ENCODE measurements at regions not wholly inside any gene's neighbourhood (a gene's known extent, or its start where the extent isn't known, plus 50 kb on each side); places are given as distances from the start of the nearest gene placed in this dataset.

DNA sequence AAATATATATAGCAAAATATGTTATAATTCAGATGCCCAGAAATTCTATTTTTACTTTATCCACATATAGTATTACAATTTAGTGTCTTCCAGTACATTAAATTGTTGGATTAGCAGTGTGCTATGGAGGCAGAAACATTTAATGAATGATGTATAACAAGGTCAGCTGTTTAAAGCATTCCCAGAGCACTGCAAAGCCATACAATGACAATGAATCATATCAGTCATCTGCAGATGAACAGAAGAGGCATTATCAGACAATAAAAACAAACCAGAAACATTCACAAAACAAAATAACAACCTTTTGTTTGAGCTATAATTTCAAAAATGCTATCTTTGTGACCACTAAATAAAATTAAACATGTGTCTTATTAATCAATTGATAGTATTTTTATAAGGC lies 524.2 kb downstream of the FAT4 start:
- Histone ChIP-seq H3K9me2 (replicated peaks; ENCODE audit: insufficient read depth, low read length) (no peaks in the 10 kb centered on the region), H3K27ac (ENCODE audit: low read length) (no peak overlapping the region), H3K9ac (ENCODE audit: low read length) (no peak overlapping the region), H3K9me3 (ENCODE audit: low read length) (peaks cover 16% of the 10 kb centered on the region; the same call in 1 of the 2 replicates), H3K4me2 (ENCODE audit: low read depth, low read length, poor library complexity, severe bottlenecking) (no peak overlapping the region), H3K27me3 (ENCODE audit: low read length) (no peaks in the 10 kb centered on the region), H4K20me1 (ENCODE audit: insufficient read depth, low read depth, low read length) (no peaks in the 10 kb centered on the region), H2AFZ (ENCODE audit: low read length) (no peak overlapping the region), H3K4me1 (ENCODE audit: low read length) (no peaks in the 10 kb centered on the region), H3K4me3 (ENCODE audit: low read length) (no peak overlapping the region), H3K79me2 (ENCODE audit: low read length) (no peaks in the 10 kb centered on the region), H3K36me3 (ENCODE audit: insufficient read depth, low read length) (no peaks in the 10 kb centered on the region)
- no peak for DNase-seq

- H3K36me3 ChIP-seq (ENCODE audit: insufficient read depth, low read length) = no peaks in the 10 kb centered on the region
- H3K9ac ChIP-seq (ENCODE audit: low read length) = no peak overlapping the region
- H3K27me3 ChIP-seq (ENCODE audit: low read length) = no peaks in the 10 kb centered on the region
- H3K4me3 ChIP-seq (ENCODE audit: low read length) = no peak overlapping the region
- peaks cover 9% of the 10 kb centered on the region; the same call in 1 of the 2 replicates for H3K9me3 ChIP-seq (ENCODE audit: low read length)
- H3K79me2 ChIP-seq (ENCODE audit: low read length) = no peaks in the 10 kb centered on the region
- H4K20me1 ChIP-seq (ENCODE audit: insufficient read depth, low read depth, low read length) = no peaks in the 10 kb centered on the region
- no peaks in the 10 kb centered on the region for H3K9me2 ChIP-seq (replicated peaks; ENCODE audit: insufficient read depth, low read length)
- no peaks in the 10 kb centered on the region for H3K4me1 ChIP-seq (ENCODE audit: low read length)
- no peak overlapping the region for H3K4me2 ChIP-seq (ENCODE audit: low read depth, low read length, poor library complexity, severe bottlenecking)
- no peak overlapping the region for H2AFZ ChIP-seq (ENCODE audit: low read length)
- no peak overlapping the region for H3K27ac ChIP-seq (ENCODE audit: low read length)
- DNase-seq = no peak
Observed at GRCh38 chr4:125843947-125844346, 529.2 kb downstream of the FAT4 start.

GRCh38 chr4:125847518-125847917 lies 532.8 kb downstream of the FAT4 start:
- 0 out of 2 replicates have a peak, but pooled peaks cover 5% of the 10 kb centered on the region for H3K9me3 ChIP-seq (ENCODE audit: low read length)
- DNase-seq = no peak
- no peaks in the 10 kb centered on the region for H3K79me2 ChIP-seq (ENCODE audit: low read length)
- H3K4me1 ChIP-seq (ENCODE audit: low read length) = no peaks in the 10 kb centered on the region
- H2AFZ ChIP-seq (ENCODE audit: low read length) = no peak overlapping the region
- no peaks in the 10 kb centered on the region for H3K36me3 ChIP-seq (ENCODE audit: insufficient read depth, low read length)
- no peak overlapping the region for H3K9ac ChIP-seq (ENCODE audit: low read length)
- no peak overlapping the region for H3K27ac ChIP-seq (ENCODE audit: low read length)
- no peaks in the 10 kb centered on the region for H3K9me2 ChIP-seq (replicated peaks; ENCODE audit: insufficient read depth, low read length)
- H3K4me2 ChIP-seq (ENCODE audit: low read depth, low read length, poor library complexity, severe bottlenecking) = no peak overlapping the region
- H3K4me3 ChIP-seq (ENCODE audit: low read length) = no peak overlapping the region
- no peaks in the 10 kb centered on the region for H3K27me3 ChIP-seq (ENCODE audit: low read length)
- H4K20me1 ChIP-seq (ENCODE audit: insufficient read depth, low read depth, low read length) = no peaks in the 10 kb centered on the region

- H3K36me3 ChIP-seq (ENCODE audit: insufficient read depth, low read length) = no peaks in the 10 kb centered on the region
- no peak overlapping the region for H3K9ac ChIP-seq (ENCODE audit: low read length)
- H3K9me2 ChIP-seq (replicated peaks; ENCODE audit: insufficient read depth, low read length) = no peaks in the 10 kb centered on the region
- H3K27ac ChIP-seq (ENCODE audit: low read length) = no peak overlapping the region
- no peak overlapping the region for H3K4me2 ChIP-seq (ENCODE audit: low read depth, low read length, poor library complexity, severe bottlenecking)
- no peaks in the 10 kb centered on the region for H3K27me3 ChIP-seq (ENCODE audit: low read length)
- H3K9me3 ChIP-seq (ENCODE audit: low read length) = 0 out of 2 replicates have a peak, but pooled peaks cover 5% of the 10 kb centered on the region
- H4K20me1 ChIP-seq (ENCODE audit: insufficient read depth, low read depth, low read length) = no peaks in the 10 kb centered on the region
- no peaks in the 10 kb centered on the region for H3K4me1 ChIP-seq (ENCODE audit: low read length)
- no peak overlapping the region for H2AFZ ChIP-seq (ENCODE audit: low read length)
- no peak for DNase-seq
- no peak overlapping the region for H3K4me3 ChIP-seq (ENCODE audit: low read length)
- H3K79me2 ChIP-seq (ENCODE audit: low read length) = no peaks in the 10 kb centered on the region
Observed at GRCh38 chr4:125849869-125850268, 535.1 kb downstream of the FAT4 start.

DNA sequence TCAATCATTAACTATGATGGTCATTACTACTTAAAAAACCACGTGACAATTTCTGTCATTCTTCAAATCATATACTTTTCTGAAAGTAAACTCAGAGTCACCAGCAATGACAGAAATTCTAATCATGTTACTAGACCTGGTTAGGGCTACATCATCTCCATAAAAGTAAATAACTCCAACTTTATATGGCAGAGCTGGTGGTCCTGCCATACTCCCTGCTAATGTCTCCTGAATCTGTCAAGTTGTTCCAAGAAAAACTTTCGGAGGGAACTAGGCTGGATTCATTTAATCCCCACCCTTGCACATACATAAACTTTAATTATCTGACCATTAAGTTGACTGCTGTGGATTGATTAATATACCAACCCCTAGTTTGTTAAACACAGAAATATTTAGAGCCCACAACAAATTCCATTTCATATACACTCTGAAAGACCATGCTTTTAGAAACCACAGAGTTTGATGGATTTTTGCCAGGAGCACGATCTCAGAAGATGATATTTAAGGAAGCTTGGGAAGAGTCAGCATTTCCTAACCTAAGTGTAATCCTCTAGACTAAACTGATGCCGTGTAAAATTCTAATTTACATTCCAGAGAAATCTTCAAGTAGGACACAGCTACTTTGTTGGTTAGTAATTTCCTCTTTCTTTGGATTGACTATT lies 577.0 kb downstream of the FAT4 start:
- no peaks in the 10 kb centered on the region for H3K36me3 ChIP-seq (ENCODE audit: insufficient read depth, low read length)
- no peak overlapping the region for H3K9ac ChIP-seq (ENCODE audit: low read length)
- H3K4me2 ChIP-seq (ENCODE audit: low read depth, low read length, poor library complexity, severe bottlenecking) = no peak overlapping the region
- peaks cover 5% of the 10 kb centered on the region; the same call in 1 of the 2 replicates for H3K9me3 ChIP-seq (ENCODE audit: low read length)
- H3K4me3 ChIP-seq (ENCODE audit: low read length) = no peak overlapping the region
- no peaks in the 10 kb centered on the region for H3K9me2 ChIP-seq (replicated peaks; ENCODE audit: insufficient read depth, low read length)
- H3K27me3 ChIP-seq (ENCODE audit: low read length) = no peaks in the 10 kb centered on the region
- H3K27ac ChIP-seq (ENCODE audit: low read length) = no peak overlapping the region
- H3K4me1 ChIP-seq (ENCODE audit: low read length) = no peaks in the 10 kb centered on the region
- no peaks in the 10 kb centered on the region for H3K79me2 ChIP-seq (ENCODE audit: low read length)
- DNase-seq = no peak
- no peaks in the 10 kb centered on the region for H4K20me1 ChIP-seq (ENCODE audit: insufficient read depth, low read depth, low read length)
- H2AFZ ChIP-seq (ENCODE audit: low read length) = no peak overlapping the region

GRCh38 chr4:125904802-125905201 lies 590.0 kb downstream of the FAT4 start:
- Histone ChIP-seq H3K9ac (ENCODE audit: low read length) (no peak overlapping the region), H3K79me2 (ENCODE audit: low read length) (no peaks in the 10 kb centered on the region), H3K36me3 (ENCODE audit: insufficient read depth, low read length) (no peaks in the 10 kb centered on the region), H3K4me2 (ENCODE audit: low read depth, low read length, poor library complexity, severe bottlenecking) (no peak overlapping the region), H3K27ac (ENCODE audit: low read length) (no peak overlapping the region), H3K27me3 (ENCODE audit: low read length) (no peaks in the 10 kb centered on the region), H4K20me1 (ENCODE audit: insufficient read depth, low read depth, low read length) (no peaks in the 10 kb centered on the region), H2AFZ (ENCODE audit: low read length) (no peak overlapping the region), H3K9me3 (ENCODE audit: low read length) (peaks cover 23% of the 10 kb centered on the region), H3K4me1 (ENCODE audit: low read length) (no peaks in the 10 kb centered on the region), H3K9me2 (replicated peaks; ENCODE audit: insufficient read depth, low read length) (no peaks in the 10 kb centered on the region), H3K4me3 (ENCODE audit: low read length) (no peak overlapping the region)
- DNase-seq = no peak

- H3K4me1 ChIP-seq (ENCODE audit: low read length) = no peaks in the 10 kb centered on the region
- no peaks in the 10 kb centered on the region for H3K9me2 ChIP-seq (replicated peaks; ENCODE audit: insufficient read depth, low read length)
- no peak overlapping the region for H3K4me3 ChIP-seq (ENCODE audit: low read length)
- H3K79me2 ChIP-seq (ENCODE audit: low read length) = no peaks in the 10 kb centered on the region
- H2AFZ ChIP-seq (ENCODE audit: low read length) = no peak overlapping the region
- H3K9me3 ChIP-seq (ENCODE audit: low read length) = peaks cover 35% of the 10 kb centered on the region
- no peak overlapping the region for H3K4me2 ChIP-seq (ENCODE audit: low read depth, low read length, poor library complexity, severe bottlenecking)
- no peaks in the 10 kb centered on the region for H3K36me3 ChIP-seq (ENCODE audit: insufficient read depth, low read length)
- H3K9ac ChIP-seq (ENCODE audit: low read length) = no peak overlapping the region
- no peaks in the 10 kb centered on the region for H4K20me1 ChIP-seq (ENCODE audit: insufficient read depth, low read depth, low read length)
- no peak for DNase-seq
- H3K27ac ChIP-seq (ENCODE audit: low read length) = no peak overlapping the region
- no peaks in the 10 kb centered on the region for H3K27me3 ChIP-seq (ENCODE audit: low read length)
Observed at GRCh38 chr4:125911058-125911457, 596.3 kb downstream of the FAT4 start.

DNA sequence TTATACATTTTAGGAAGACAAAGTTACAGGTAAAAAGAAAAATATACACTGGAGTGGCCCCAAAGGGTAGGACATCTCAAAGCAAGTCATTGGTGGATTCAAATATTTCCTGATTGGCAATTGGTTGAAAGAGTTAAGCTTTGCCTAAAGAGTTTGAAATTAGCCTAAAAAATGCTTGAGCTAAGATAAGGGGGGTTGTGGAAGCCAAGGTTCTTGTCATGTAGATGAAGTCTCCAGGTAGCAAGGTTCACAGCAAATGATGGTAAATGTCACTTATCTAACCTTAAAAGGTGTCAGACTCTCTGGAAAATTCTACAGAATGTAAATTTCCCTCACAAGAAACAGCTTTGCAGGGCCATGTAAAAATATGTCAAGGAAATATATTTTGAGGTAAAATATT lies 596.7 kb downstream of the FAT4 start:
- Histone ChIP-seq H3K9ac (ENCODE audit: low read length) (no peak overlapping the region), H4K20me1 (ENCODE audit: insufficient read depth, low read depth, low read length) (no peaks in the 10 kb centered on the region), H3K27ac (ENCODE audit: low read length) (no peak overlapping the region), H3K9me3 (ENCODE audit: low read length) (peaks cover 35% of the 10 kb centered on the region), H3K79me2 (ENCODE audit: low read length) (no peaks in the 10 kb centered on the region), H3K4me3 (ENCODE audit: low read length) (no peak overlapping the region), H3K27me3 (ENCODE audit: low read length) (no peaks in the 10 kb centered on the region), H3K4me2 (ENCODE audit: low read depth, low read length, poor library complexity, severe bottlenecking) (no peak overlapping the region), H3K4me1 (ENCODE audit: low read length) (no peaks in the 10 kb centered on the region), H3K36me3 (ENCODE audit: insufficient read depth, low read length) (no peaks in the 10 kb centered on the region), H2AFZ (ENCODE audit: low read length) (no peak overlapping the region), H3K9me2 (replicated peaks; ENCODE audit: insufficient read depth, low read length) (no peaks in the 10 kb centered on the region)
- no peak for DNase-seq

Measured in Karpas-422 (cell line).